ENCODE measurements at regions not wholly inside any gene's neighbourhood (a gene's known extent, or its start where the extent isn't known, plus 50 kb on each side); places are given as distances from the start of the nearest gene placed in this dataset.

DNA sequence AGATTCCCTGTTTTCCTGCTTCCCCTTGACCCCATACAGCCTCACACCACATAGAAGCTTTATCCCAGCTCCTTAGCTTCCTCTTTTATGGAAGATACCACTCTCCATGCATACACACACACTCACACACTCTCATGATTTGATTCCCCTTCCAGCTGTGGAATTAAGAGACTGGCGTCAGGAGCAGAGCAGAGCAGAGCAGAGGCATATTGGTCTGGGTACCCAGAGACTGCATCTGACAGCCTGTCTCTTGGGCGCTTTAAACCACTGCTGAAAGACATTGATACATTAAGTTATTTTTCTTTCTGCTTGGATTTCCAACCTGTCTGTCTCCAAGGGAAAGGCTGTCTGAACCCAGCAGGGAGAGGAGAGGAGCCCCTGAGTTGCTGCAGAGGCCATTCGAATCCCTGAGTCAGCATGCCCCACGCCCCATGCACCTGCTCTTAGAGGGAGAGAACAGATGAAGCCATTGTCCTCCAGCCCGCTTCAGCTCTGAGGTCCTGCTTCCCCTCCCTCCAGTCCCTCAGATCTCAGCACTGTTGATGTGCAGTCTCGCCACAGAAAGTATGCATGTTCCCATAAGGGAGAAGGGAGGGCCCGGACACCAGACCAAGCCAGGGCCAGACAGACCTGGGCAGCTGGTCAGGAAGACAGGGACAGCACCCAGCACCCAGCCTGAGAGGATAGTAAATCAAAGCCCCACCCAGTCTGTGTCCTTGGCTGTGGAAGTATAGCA is 66.7 kb upstream of the GJB5 start:
- TF ChIP-seq, protein P1, sequence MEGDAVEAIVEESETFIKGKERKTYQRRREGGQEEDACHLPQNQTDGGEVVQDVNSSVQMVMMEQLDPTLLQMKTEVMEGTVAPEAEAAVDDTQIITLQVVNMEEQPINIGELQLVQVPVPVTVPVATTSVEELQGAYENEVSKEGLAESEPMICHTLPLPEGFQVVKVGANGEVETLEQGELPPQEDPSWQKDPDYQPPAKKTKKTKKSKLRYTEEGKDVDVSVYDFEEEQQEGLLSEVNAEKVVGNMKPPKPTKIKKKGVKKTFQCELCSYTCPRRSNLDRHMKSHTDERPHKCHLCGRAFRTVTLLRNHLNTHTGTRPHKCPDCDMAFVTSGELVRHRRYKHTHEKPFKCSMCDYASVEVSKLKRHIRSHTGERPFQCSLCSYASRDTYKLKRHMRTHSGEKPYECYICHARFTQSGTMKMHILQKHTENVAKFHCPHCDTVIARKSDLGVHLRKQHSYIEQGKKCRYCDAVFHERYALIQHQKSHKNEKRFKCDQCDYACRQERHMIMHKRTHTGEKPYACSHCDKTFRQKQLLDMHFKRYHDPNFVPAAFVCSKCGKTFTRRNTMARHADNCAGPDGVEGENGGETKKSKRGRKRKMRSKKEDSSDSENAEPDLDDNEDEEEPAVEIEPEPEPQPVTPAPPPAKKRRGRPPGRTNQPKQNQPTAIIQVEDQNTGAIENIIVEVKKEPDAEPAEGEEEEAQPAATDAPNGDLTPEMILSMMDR (IDR thresholded peaks at IDR 0.05; ENCODE audit: unreplicated experiment) = no peak
- Mint-ChIP-seq H3K27me3 (peaks cover 22% of the 10 kb centered on the region), H3K4me1 (ENCODE audit: low read depth) (peaks cover 32% of the 10 kb centered on the region), H3K9me3 (ENCODE audit: low read depth) (peaks cover 5% of the 10 kb centered on the region), H3K4me3 (ENCODE audit: low read depth) (no peak overlapping the region), H3K27ac (no peak overlapping the region), H3K36me3 (ENCODE audit: insufficient read depth) (peaks cover 1% of the 10 kb centered on the region)
- no peak for DNase-seq (ENCODE audit: low spot score, unreplicated experiment)

DNA sequence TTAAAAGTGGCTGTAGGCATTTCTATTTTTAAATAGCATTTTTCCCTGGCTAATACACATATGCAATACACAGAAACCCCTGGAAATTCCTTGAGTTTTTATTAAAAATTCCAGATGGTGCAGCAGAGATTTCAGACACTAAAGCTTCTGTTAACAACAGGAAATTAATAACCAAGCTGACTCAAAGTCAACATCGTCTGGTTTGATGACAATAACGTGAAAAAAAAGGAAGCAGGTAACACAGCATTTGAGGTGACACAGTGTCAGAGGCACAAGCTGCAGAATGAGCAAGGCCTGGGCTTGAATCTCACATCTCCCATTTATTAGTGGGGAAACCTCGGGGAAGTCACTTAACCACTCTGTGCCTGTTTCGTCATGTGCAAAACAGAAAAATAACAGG is 64.6 kb upstream of the GJB5 start:
- peaks cover 23% of the 10 kb centered on the region for H3K4me1 Mint-ChIP-seq (ENCODE audit: low read depth)
- H3K36me3 Mint-ChIP-seq (ENCODE audit: insufficient read depth) = peaks cover 1% of the 10 kb centered on the region
- H3K9me3 Mint-ChIP-seq (ENCODE audit: low read depth) = peaks cover 5% of the 10 kb centered on the region
- H3K27me3 Mint-ChIP-seq = peaks cover 29% of the 10 kb centered on the region
- DNase-seq (ENCODE audit: low spot score, unreplicated experiment) = no peak
- H3K27ac Mint-ChIP-seq = no peak overlapping the region
- TF ChIP-seq, protein P1 (IDR thresholded peaks at IDR 0.05; ENCODE audit: unreplicated experiment) = no peak
- H3K4me3 Mint-ChIP-seq (ENCODE audit: low read depth) = no peak overlapping the region

GRCh38 chr1:34693081-34693480 is 61.8 kb upstream of the GJB5 start:
- Mint-ChIP-seq H3K27me3 (peaks cover 29% of the 10 kb centered on the region), H3K9me3 (ENCODE audit: low read depth) (no peaks in the 10 kb centered on the region), H3K4me1 (ENCODE audit: low read depth) (peaks cover 25% of the 10 kb centered on the region), H3K36me3 (ENCODE audit: insufficient read depth) (no peaks in the 10 kb centered on the region), H3K4me3 (ENCODE audit: low read depth) (no peak overlapping the region), H3K27ac (no peak overlapping the region)
- DNase-seq (ENCODE audit: low spot score, unreplicated experiment) = no peak
- TF ChIP-seq, protein P1 (IDR thresholded peaks at IDR 0.05; ENCODE audit: unreplicated experiment) = no peak

GRCh38 chr1:34694383-34694782 is 60.5 kb upstream of the GJB5 start:
- DNase-seq (ENCODE audit: low spot score, unreplicated experiment) = no peak
- Mint-ChIP-seq H3K27me3 (peaks cover 25% of the 10 kb centered on the region), H3K9me3 (ENCODE audit: low read depth) (no peaks in the 10 kb centered on the region), H3K4me1 (ENCODE audit: low read depth) (peaks cover 21% of the 10 kb centered on the region), H3K4me3 (ENCODE audit: low read depth) (no peak overlapping the region), H3K36me3 (ENCODE audit: insufficient read depth) (no peaks in the 10 kb centered on the region), H3K27ac (no peak overlapping the region)
- TF ChIP-seq, protein P1 (IDR thresholded peaks at IDR 0.05; ENCODE audit: unreplicated experiment) = no peak

DNA sequence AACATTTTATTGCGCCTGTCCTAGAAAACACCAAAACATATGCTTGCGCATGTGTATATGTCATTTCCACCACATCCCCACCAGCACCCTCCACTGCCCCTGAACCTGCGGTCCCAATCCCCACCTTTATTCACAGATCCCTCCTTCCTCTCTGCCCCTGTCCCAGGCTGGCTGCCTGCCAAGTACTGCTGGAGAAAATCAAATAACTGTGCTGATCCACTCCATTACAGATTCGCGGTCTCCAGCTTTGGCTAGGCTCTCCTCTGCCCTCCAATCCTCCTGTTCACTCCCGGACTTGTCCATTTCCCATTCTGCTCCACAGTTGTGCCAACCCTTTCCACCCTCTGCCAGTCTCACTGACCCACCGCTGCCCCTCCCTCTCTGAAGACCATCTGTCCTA is 59.3 kb upstream of the GJB5 start:
- no peak for DNase-seq (ENCODE audit: low spot score, unreplicated experiment)

More for the DNA sequence above, 59.3 kb upstream of the GJB5 start:
- TF ChIP-seq, protein P1 (IDR thresholded peaks at IDR 0.05; ENCODE audit: unreplicated experiment) = no peak
- H3K9me3 Mint-ChIP-seq (ENCODE audit: low read depth) = no peaks in the 10 kb centered on the region
- no peaks in the 10 kb centered on the region for H3K36me3 Mint-ChIP-seq (ENCODE audit: insufficient read depth)
- peaks cover 12% of the 10 kb centered on the region for H3K4me1 Mint-ChIP-seq (ENCODE audit: low read depth)
- H3K27me3 Mint-ChIP-seq = peaks cover 18% of the 10 kb centered on the region
- H3K27ac Mint-ChIP-seq = no peak overlapping the region
- no peak overlapping the region for H3K4me3 Mint-ChIP-seq (ENCODE audit: low read depth)
